ENCODE measurements at regions not wholly inside any gene's neighbourhood (a gene's known extent, or its start where the extent isn't known, plus 50 kb on each side); places are given as distances from the start of the nearest gene placed in this dataset.

- Mint-ChIP-seq H3K9me3 (peaks cover 3 to 5% of the 10 kb centered on the region in 2 donors), H3K4me3 (no peak overlapping the region), H3K27me3 (ENCODE audit: low read depth in 2 of 2) (peaks cover 0 to 2% of the 10 kb centered on the region in 2 donors), H3K27ac (no peak overlapping the region), H3K36me3 (no peaks in the 10 kb centered on the region), H3K4me1 (no peaks in the 10 kb centered on the region)
- intact Hi-C loops (cut with micrococcal nuclease) = no loop called here
- ATAC-seq = no peak
- no peaks in the 10 kb centered on the region for H3K9me3 ChIP-seq (ENCODE audit: control insufficient read depth, insufficient read depth, low read length)
- no peaks in the 10 kb centered on the region for H3K36me3 ChIP-seq (ENCODE audit: control insufficient read depth, insufficient read depth, low read length)
- no peaks in the 10 kb centered on the region for H3K27me3 ChIP-seq (ENCODE audit: control insufficient read depth, insufficient read depth, low read length)
- no CpG with 5 or more reads among the region's 2 CpGs for WGBS (ENCODE audit: insufficient coverage)
- no peak overlapping the region for H3K27ac ChIP-seq (ENCODE audit: low read length)
- no peak for DNase-seq
- no peak overlapping the region for H3K4me3 ChIP-seq (ENCODE audit: low read length)
- no peaks in the 10 kb centered on the region for H3K4me1 ChIP-seq (ENCODE audit: control insufficient read depth, insufficient read depth, low read length)
- TF ChIP-seq, protein P1, sequence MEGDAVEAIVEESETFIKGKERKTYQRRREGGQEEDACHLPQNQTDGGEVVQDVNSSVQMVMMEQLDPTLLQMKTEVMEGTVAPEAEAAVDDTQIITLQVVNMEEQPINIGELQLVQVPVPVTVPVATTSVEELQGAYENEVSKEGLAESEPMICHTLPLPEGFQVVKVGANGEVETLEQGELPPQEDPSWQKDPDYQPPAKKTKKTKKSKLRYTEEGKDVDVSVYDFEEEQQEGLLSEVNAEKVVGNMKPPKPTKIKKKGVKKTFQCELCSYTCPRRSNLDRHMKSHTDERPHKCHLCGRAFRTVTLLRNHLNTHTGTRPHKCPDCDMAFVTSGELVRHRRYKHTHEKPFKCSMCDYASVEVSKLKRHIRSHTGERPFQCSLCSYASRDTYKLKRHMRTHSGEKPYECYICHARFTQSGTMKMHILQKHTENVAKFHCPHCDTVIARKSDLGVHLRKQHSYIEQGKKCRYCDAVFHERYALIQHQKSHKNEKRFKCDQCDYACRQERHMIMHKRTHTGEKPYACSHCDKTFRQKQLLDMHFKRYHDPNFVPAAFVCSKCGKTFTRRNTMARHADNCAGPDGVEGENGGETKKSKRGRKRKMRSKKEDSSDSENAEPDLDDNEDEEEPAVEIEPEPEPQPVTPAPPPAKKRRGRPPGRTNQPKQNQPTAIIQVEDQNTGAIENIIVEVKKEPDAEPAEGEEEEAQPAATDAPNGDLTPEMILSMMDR (IDR thresholded peaks at IDR 0.05) = no peak
These were observed 153.6 kb upstream of the ONECUT1 start for GRCh38 chr15:52943746-52944145.

DNA sequence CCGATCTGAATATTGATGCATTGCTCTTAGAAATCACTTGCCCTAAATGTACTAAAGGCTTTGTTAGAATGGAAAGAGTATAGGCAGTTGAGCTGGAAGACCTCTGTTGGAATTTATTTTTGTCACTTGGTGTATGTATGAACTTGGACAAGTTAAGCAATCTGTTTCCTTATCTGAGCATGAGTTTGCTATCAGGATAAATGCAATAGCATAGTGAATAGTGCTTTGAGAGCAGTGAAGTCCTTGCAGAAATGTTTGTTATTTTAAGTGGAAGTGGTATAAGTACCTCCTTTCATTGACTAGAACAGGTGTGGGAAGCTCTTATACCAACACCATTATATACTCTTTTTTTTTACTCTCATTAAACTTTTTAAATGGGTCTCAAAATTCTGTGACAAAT is 146.4 kb upstream of the ONECUT1 start:
- intact Hi-C loops (cut with micrococcal nuclease) = no loop called here
- Histone ChIP-seq H3K4me3 (ENCODE audit: low read length) (no peak overlapping the region), H3K36me3 (ENCODE audit: control insufficient read depth, insufficient read depth, low read length) (no peaks in the 10 kb centered on the region), H3K4me1 (ENCODE audit: control insufficient read depth, insufficient read depth, low read length) (no peaks in the 10 kb centered on the region), H3K27ac (ENCODE audit: low read length) (no peak overlapping the region), H3K27me3 (ENCODE audit: control insufficient read depth, insufficient read depth, low read length) (no peaks in the 10 kb centered on the region), H3K9me3 (ENCODE audit: control insufficient read depth, insufficient read depth, low read length) (no peaks in the 10 kb centered on the region)
- no peak for ATAC-seq
- 80% methylated on average over 1 of the region's 1 CpG for WGBS (ENCODE audit: insufficient coverage)
- H3K9me3 Mint-ChIP-seq = peaks cover 3 to 5% of the 10 kb centered on the region in 2 donors
- H3K27me3 Mint-ChIP-seq (ENCODE audit: low read depth in 2 of 2) = peaks cover 0 to 2% of the 10 kb centered on the region in 2 donors
- DNase-seq = no peak
- H3K4me1 Mint-ChIP-seq = no peaks in the 10 kb centered on the region
- H3K4me3 Mint-ChIP-seq = no peak overlapping the region
- TF ChIP-seq, protein P1 (IDR thresholded peaks at IDR 0.05) = no peak
- no peaks in the 10 kb centered on the region for H3K36me3 Mint-ChIP-seq
- no peak overlapping the region for H3K27ac Mint-ChIP-seq

GRCh38 chr15:52925130-52925529 is 135.0 kb upstream of the ONECUT1 start:
- Mint-ChIP-seq H3K27me3 (ENCODE audit: low read depth in 2 of 2) (peaks cover 0 to 6% of the 10 kb centered on the region in 2 donors), H3K36me3 (no peaks in the 10 kb centered on the region), H3K9me3 (no peaks in the 10 kb centered on the region), H3K4me3 (no peak overlapping the region), H3K27ac (no peak overlapping the region), H3K4me1 (no peaks in the 10 kb centered on the region)
- no peak for ATAC-seq
- Histone ChIP-seq H3K4me1 (ENCODE audit: control insufficient read depth, insufficient read depth, low read length) (no peaks in the 10 kb centered on the region), H3K36me3 (ENCODE audit: control insufficient read depth, insufficient read depth, low read length) (no peaks in the 10 kb centered on the region), H3K9me3 (ENCODE audit: control insufficient read depth, insufficient read depth, low read length) (no peaks in the 10 kb centered on the region), H3K27ac (ENCODE audit: low read length) (no peak overlapping the region), H3K27me3 (ENCODE audit: control insufficient read depth, insufficient read depth, low read length) (no peaks in the 10 kb centered on the region), H3K4me3 (ENCODE audit: low read length) (no peak overlapping the region)
- 58% methylated on average over 7 of the region's 10 CpGs for WGBS (ENCODE audit: insufficient coverage)
- TF ChIP-seq, protein P1 (IDR thresholded peaks at IDR 0.05) = no peak
- intact Hi-C loops (cut with micrococcal nuclease) = no loop called here
- no peak for DNase-seq

- intact Hi-C loops (cut with micrococcal nuclease) = no loop called here
- H3K27me3 Mint-ChIP-seq (ENCODE audit: low read depth in 2 of 2) = peaks cover 0 to 6% of the 10 kb centered on the region in 2 donors
- H3K27ac Mint-ChIP-seq = no peak overlapping the region
- H3K9me3 ChIP-seq (ENCODE audit: control insufficient read depth, insufficient read depth, low read length) = no peaks in the 10 kb centered on the region
- no peaks in the 10 kb centered on the region for H3K27me3 ChIP-seq (ENCODE audit: control insufficient read depth, insufficient read depth, low read length)
- H3K36me3 ChIP-seq (ENCODE audit: control insufficient read depth, insufficient read depth, low read length) = no peaks in the 10 kb centered on the region
- H3K4me3 Mint-ChIP-seq = no peak overlapping the region
- no peak for ATAC-seq
- no peak for DNase-seq
- H3K9me3 Mint-ChIP-seq = peaks cover 0 to under 1% of the 10 kb centered on the region in 2 donors
- no peak overlapping the region for H3K27ac ChIP-seq (ENCODE audit: low read length)
- H3K36me3 Mint-ChIP-seq = no peaks in the 10 kb centered on the region
- no peak overlapping the region for H3K4me3 ChIP-seq (ENCODE audit: low read length)
- TF ChIP-seq, protein P1 (IDR thresholded peaks at IDR 0.05) = no peak
- H3K4me1 Mint-ChIP-seq = no peaks in the 10 kb centered on the region
- no peaks in the 10 kb centered on the region for H3K4me1 ChIP-seq (ENCODE audit: control insufficient read depth, insufficient read depth, low read length)
- WGBS (ENCODE audit: insufficient coverage) = 85% methylated on average over 7 of the region's 7 CpGs
These were observed 134.5 kb upstream of the ONECUT1 start for GRCh38 chr15:52924630-52925029.

Measured in natural killer cell (primary cell).